ENCODE measurements at regions not wholly inside any gene's neighbourhood (a gene's known extent, or its start where the extent isn't known, plus 50 kb on each side); places are given as distances from the start of the nearest gene placed in this dataset.
"Not testable (repeated sequence)": the region's sequence is repeated elsewhere in the genome, so short reads cannot be mapped to it uniquely, and the experiment has no call there.

GRCh38 chr14:30260833-30261607, 297.9 kb upstream of the G2E3 start:
- no peak for DNase-seq

- peak in 1 of 51 donors; percentile 2 for DNase-seq
Observed at GRCh38 chr14:30264161-30264560, 294.8 kb upstream of the G2E3 start.

GRCh38 chr14:30266290-30266689, 292.7 kb upstream of the G2E3 start:
- DNase-seq = no peak

GRCh38 chr14:30267141-30267540, 291.8 kb upstream of the G2E3 start:
- no peak for DNase-seq

GRCh38 chr14:30270200-30271161, 288.5 kb upstream of the G2E3 start:
- peak in 49 of 51 donors; percentile 8 to 85 (median 55) for DNase-seq

GRCh38 chr14:30271811-30272323, 287.1 kb upstream of the G2E3 start:
- DNase-seq = peak in 3 of 51 donors; percentile 6 to 46 (median 10)

GRCh38 chr14:30272848-30273832, 285.8 kb upstream of the G2E3 start:
- DNase-seq = peak in 2 of 51 donors; percentile 15 to 63

GRCh38 chr14:30275604-30276003, 283.4 kb upstream of the G2E3 start:
- no peak for DNase-seq

- no peak for DNase-seq
Observed at GRCh38 chr14:30277268-30277667, 281.7 kb upstream of the G2E3 start.

- DNase-seq = not testable (repeated sequence)
Observed at GRCh38 chr14:30278856-30279255, 280.1 kb upstream of the G2E3 start.

- DNase-seq = peak in 4 of 51 donors; percentile 2 to 9 (median 4)
Observed at GRCh38 chr14:30283822-30284446, 275.0 kb upstream of the G2E3 start.

- DNase-seq = no peak
Observed at GRCh38 chr14:30284808-30285207, 274.1 kb upstream of the G2E3 start.

- DNase-seq = peak in 1 of 51 donors; percentile 8
Observed at GRCh38 chr14:30287579-30288445, 271.1 kb upstream of the G2E3 start.

GRCh38 chr14:30290001-30290400, 269.0 kb upstream of the G2E3 start:
- no peak for DNase-seq

- DNase-seq = no peak
Observed at GRCh38 chr14:30291216-30291615, 267.7 kb upstream of the G2E3 start.

- no peak for DNase-seq
Observed at GRCh38 chr14:30292541-30292940, 266.4 kb upstream of the G2E3 start.

- DNase-seq = no peak
Observed at GRCh38 chr14:30295980-30296379, 263.0 kb upstream of the G2E3 start.

- no peak for DNase-seq
Observed at GRCh38 chr14:30296931-30297405, 262.0 kb upstream of the G2E3 start.
